HG03342 (cell line): ENCODE measurements at regions not wholly inside any gene's neighbourhood (a gene's known extent, or its start where the extent isn't known, plus 50 kb on each side); places are given as distances from the start of the nearest gene placed in this dataset.
"Not testable (repeated sequence)": the region's sequence is repeated elsewhere in the genome, so short reads cannot be mapped to it uniquely, and the experiment has no call there.

Source experiments
- ATAC-seq: cut with Tn5 transposase; IDR thresholded peaks from one replicate; pipeline ENCODE4 v1.9.1; 2021; ENCODE audit warnings: mild to moderate bottlenecking, moderate library complexity; ENCODE audit not compliant: unreplicated experiment

DNA sequence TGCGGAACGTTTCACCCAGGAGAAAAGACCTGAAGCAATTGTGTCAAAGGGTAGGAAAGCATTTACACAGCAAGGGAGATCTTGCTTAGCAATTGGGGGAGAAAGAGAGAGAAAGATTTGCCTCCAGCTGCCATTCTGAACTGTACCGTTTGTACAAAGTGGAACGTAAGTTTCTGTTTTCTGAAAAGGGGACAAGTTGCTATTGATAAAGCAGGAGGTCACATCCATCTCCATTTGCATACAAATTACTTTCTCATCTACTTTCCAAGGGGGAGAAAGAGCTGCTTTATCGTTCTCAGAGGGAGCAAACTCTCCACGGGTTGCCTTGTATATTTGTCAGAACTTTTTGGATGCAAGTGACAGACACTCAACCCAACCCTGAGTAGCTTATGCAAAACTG, 92.0 kb upstream of the CARD11 start:
- ATAC-seq: no peak

GRCh38 chr7:3138206-3138605, 94.5 kb upstream of the CARD11 start:
- ATAC-seq: no peak

- no peak for ATAC-seq
Observed at GRCh38 chr7:3138997-3139396, 95.3 kb upstream of the CARD11 start.

- ATAC-seq: no peak
Observed at GRCh38 chr7:3140834-3141233, 97.2 kb upstream of the CARD11 start.

DNA sequence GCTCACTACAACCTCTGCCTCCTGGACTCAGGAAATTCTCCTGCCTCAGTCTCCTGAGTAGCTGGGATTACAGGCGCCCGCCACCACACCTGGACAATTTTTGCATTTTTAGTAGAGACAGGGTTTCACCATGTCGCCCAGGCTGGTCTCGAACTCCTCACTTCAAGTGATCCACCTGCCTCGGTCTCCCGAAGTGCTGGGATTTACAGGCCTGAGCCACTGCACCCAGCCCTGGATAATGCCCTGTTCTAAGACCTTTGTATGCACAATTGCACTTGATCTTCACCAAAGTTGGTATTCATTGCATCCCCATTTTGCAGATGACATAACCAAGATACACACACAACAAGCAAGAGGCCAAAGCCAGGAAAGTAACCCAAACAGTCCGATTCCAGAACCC, 97.7 kb upstream of the CARD11 start:
- ATAC-seq: no peak

DNA sequence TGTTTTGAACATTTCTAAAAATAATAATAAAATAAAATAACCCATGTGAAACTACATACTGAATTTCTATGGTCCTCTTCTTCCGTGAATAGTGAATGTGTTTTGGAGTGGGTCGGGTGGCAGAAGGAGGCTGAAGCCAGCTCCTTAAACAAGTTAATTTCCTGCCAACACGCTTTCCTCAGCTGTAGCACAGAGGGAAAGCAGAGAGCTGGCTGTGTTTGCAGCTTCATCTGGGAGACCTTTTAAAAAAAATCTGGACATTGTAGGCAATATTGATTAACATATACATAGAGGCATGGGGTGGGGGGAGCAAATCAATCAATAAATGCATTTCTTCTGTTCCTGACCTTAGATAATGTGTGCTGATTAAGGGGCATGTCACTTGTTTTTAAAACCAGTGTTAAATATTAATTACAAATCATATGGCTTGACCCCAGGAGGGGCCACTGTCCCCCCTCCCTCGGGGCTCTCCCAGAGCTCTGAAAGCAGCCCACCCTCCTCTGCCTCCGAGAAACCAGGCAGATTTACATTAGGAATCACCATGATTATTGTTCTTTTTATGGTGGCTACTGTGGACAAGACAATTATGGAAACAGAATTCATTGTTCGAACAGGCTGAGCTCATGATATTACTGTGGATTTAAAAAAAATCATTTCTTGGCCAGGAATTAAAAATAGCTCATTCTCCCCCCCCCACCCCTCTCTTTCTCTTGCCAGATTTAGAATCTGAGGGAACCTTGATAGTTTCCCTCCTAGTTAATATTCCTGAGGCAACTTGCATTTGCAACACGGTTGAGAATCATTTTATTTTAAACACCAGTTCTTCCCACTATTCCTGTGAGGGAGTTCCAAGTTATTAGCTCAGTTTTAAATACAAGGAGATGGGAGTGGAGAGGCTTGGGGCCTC, 100.5 kb upstream of the CARD11 start:
- no peak for ATAC-seq

GRCh38 chr7:3144776-3145125, 101.1 kb upstream of the CARD11 start:
- ATAC-seq: not testable (repeated sequence)

GRCh38 chr7:3146571-3147226, 103.0 kb upstream of the CARD11 start:
- no peak for ATAC-seq

DNA sequence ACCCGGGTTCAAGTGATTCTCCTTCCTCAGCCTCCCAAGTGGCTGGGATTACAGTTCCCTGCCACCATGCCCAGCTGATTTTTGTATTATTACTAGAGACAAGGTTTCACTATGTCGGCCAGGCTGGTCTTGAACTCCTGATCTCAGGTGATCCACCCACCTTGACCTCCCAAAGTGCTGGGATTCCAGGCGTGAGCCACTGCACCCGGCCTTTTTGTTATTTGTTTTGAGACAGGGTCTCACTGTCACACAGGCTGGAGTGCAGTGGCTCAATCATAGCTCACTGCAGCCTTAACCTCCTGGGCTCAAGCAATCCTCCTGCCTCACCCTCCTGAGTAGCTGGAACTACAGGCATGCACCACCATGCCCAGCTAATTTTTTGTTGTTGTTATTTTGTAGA, 104.8 kb upstream of the CARD11 start:
- ATAC-seq: not testable (repeated sequence)

DNA sequence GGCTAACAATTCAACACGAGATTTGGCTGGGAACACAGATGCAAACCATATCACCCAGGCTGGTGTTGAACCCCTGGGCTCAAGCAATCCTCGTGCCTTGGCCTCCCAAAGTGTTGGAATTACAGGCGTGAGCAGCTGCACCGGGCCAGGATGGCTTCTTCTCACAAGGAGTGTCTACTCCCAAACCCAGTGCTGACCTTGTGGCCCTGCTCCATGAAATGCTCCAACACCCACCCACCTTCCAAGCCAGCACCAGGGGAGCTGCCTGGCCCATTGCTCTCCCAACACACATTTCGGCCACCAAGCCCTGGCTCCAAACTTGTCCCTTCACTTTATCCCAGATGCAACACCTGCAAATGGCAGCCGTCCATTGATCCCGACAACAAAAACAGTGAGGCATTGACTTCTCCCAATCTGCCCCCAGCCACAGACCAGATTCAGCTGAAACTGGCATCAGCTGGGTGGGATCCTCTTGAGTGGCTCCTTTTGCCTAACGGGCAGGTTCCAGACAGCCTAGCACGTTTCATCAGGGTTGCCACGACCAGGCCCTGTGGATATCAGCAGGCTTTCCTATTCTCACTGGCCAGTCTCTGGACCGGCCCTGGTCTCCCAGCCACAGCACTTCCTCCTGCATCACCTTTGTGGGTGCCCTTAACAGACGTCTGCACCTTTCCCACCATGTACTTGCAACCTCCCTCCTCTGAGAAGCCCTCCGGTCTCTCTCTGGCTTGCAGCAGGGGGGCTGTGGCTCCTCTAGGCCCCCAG, 105.7 kb upstream of the CARD11 start:
- no peak for ATAC-seq

GRCh38 chr7:3150027-3150426, 106.4 kb upstream of the CARD11 start:
- ATAC-seq: no peak

- no peak for ATAC-seq
Observed at GRCh38 chr7:3151784-3152183, 108.1 kb upstream of the CARD11 start.

DNA sequence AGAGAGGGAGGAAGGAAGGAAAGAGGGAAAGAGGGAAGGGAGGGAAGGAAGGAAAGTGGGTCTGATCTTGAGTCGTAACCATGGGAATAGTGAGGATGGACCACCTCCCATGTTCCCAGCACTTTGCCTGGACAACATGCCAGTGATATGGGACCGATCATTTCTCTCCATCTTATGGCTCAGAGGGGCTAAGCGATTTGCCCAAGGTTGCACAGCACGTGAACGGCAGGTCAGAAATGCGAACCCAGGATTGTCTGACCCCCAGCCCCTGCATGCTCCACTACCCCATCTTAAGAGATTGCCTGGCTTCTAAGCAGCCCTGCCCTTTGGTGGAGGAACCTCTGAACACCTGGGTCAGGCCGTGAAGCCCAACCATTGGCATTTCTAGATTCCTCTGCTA, 109.0 kb upstream of the CARD11 start:
- no peak for ATAC-seq

DNA sequence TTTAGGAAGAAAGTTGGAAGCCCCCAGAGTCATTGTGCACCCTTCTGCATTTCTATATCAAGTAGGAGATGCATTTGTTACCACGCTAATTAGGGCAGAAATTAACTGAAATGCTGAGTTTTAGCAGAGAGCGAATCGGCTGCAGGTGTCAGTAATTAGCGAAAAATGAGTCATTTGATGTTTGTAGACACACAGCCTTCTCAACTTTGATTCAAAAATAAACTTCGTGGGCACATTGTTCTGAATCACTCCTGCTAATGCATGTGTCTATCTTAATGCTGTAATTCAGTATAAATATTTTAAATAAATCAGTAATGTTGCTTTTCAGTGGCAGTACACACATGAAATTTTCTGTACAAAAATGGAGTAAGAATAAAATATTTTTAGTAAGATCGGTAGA, 109.5 kb upstream of the CARD11 start:
- ATAC-seq: no peak

GRCh38 chr7:3154317-3154716, 110.7 kb upstream of the CARD11 start:
- no peak for ATAC-seq

- peak; percentile 67 for ATAC-seq
Observed at GRCh38 chr7:3154881-3155494, 111.3 kb upstream of the CARD11 start.

DNA sequence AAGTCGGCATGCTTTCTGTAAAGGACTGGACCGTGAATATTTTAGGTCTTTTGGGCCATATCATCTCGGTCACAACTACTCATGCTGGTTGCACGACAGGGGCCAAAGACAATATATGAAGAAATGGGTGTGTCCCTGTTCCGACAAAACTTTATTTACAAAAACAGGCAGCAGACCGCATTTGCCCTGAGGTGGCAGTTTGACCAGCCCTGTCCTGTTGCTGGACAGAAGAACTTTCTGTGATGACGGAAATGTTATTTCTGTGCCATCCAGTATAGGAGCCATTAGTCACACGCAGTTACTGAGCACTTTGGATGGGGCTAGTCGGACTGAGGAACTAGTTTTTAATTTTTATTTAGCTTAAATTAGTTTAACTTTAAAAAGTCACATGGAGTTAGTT, 112.8 kb upstream of the CARD11 start:
- no peak for ATAC-seq

DNA sequence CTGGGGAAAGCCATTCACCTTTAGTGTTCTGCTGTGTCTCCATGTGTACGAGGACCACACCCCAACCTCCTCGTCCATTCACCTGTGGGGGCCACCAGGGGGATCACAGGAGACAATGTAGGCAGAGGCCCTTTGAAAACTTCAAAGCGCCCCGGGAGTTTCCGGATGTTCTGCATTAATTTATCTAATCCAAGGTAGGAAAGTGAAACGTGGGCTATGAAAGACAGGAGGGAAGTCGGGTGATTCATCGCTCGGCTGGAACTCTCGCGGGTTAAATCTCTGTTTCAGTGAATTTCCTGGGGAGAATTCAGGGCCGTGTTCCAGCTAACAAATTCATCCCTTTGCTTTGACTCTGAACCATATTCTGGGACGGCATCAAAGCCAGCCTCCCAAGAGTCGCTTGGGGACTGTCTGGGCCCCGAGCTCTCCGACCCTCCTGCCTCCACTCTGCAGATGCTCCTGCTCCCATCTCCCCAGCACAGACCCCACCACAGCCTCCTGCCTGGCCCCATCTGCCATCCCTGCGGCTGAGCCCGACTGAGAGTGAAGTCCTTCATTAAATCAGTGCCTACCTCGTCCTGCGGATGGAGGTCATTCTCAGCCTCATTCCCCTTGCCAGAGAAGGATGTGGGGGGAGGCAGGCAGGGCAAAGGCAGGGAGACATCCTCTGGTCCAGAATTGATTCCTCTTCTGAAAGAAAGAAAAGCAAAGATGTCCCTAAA, 114.1 kb upstream of the CARD11 start:
- ATAC-seq: no peak

- no peak for ATAC-seq
Observed at GRCh38 chr7:3158341-3158760, 114.7 kb upstream of the CARD11 start.

GRCh38 chr7:3159039-3159438, 115.4 kb upstream of the CARD11 start:
- no peak for ATAC-seq

- no peak for ATAC-seq
Observed at GRCh38 chr7:3159445-3159844, 115.8 kb upstream of the CARD11 start.
